ENCODE measurements at regions not wholly inside any gene's neighbourhood (a gene's known extent, or its start where the extent isn't known, plus 50 kb on each side); places are given as distances from the start of the nearest gene placed in this dataset.

- no peak for DNase-seq
Measured at GRCh38 chr6:22888163-22888752, 318.9 kb downstream of the HDGFL1 start.

GRCh38 chr6:22891934-22892333 lies 322.6 kb downstream of the HDGFL1 start:
- DNase-seq, result no peak

GRCh38 chr6:22892452-22892851 lies 323.1 kb downstream of the HDGFL1 start:
- no peak for DNase-seq

GRCh38 chr6:22896696-22897095 lies 327.3 kb downstream of the HDGFL1 start:
- no peak for DNase-seq

GRCh38 chr6:22899426-22899825 lies 330.1 kb downstream of the HDGFL1 start:
- no peak for DNase-seq

- DNase-seq, result no peak
Measured at GRCh38 chr6:22903826-22904225, 334.5 kb downstream of the HDGFL1 start.

- DNase-seq, result no peak
Measured at GRCh38 chr6:22904431-22904830, 335.1 kb downstream of the HDGFL1 start.

GRCh38 chr6:22906091-22906549 lies 336.8 kb downstream of the HDGFL1 start:
- no peak for DNase-seq

- no peak for DNase-seq
Measured at GRCh38 chr6:22907085-22907484, 337.7 kb downstream of the HDGFL1 start.

GRCh38 chr6:22910370-22910769 lies 341.0 kb downstream of the HDGFL1 start:
- no peak for DNase-seq

GRCh38 chr6:22913612-22914011 lies 344.2 kb downstream of the HDGFL1 start:
- no peak for DNase-seq

GRCh38 chr6:22917344-22917743 lies 348.0 kb downstream of the HDGFL1 start:
- no peak for DNase-seq

- DNase-seq, result no peak
Measured at GRCh38 chr6:22921828-22922227, 352.5 kb downstream of the HDGFL1 start.

GRCh38 chr6:22925304-22925835 lies 356.0 kb downstream of the HDGFL1 start:
- no peak for DNase-seq

- no peak for DNase-seq
Measured at GRCh38 chr6:22925920-22926789, 356.8 kb downstream of the HDGFL1 start.

GRCh38 chr6:22926790-22927354 lies 357.5 kb downstream of the HDGFL1 start:
- peak; percentile 65 for DNase-seq

GRCh38 chr6:22928775-22929174 lies 359.4 kb downstream of the HDGFL1 start:
- DNase-seq, result no peak

GRCh38 chr6:22929311-22929985 lies 360.1 kb downstream of the HDGFL1 start:
- DNase-seq, result no peak

GRCh38 chr6:22940581-22941290 lies 371.4 kb downstream of the HDGFL1 start:
- no peak for DNase-seq

GRCh38 chr6:22942403-22942802 lies 373.0 kb downstream of the HDGFL1 start:
- DNase-seq, result no peak

- no peak for DNase-seq
Measured at GRCh38 chr6:22943327-22943726, 374.0 kb downstream of the HDGFL1 start.

- DNase-seq, result no peak
Measured at GRCh38 chr6:22949967-22950366, 380.6 kb downstream of the HDGFL1 start.

- DNase-seq, result no peak
Measured at GRCh38 chr6:22952097-22952496, 382.7 kb downstream of the HDGFL1 start.

Data from NCI-H2171 (cell line).